WI38 (cell line): ENCODE measurements at regions not wholly inside any gene's neighbourhood (a gene's known extent, or its start where the extent isn't known, plus 50 kb on each side); places are given as distances from the start of the nearest gene placed in this dataset.
"Not testable (repeated sequence)": the region's sequence is repeated elsewhere in the genome, so short reads cannot be mapped to it uniquely, and the experiment has no call there.

Experiments
- H3K4me3 ChIP-seq: 2 replicates; pipeline ENCODE4 v1.5.1; 2011; ENCODE audit warnings: low read depth, mild to moderate bottlenecking, control low read depth, low read length
- TF ChIP-seq, protein P1 (sequence below): IDR thresholded peaks from 2 replicates; pipeline ENCODE4 v1.5.1; 2012; ENCODE audit warnings: low read depth, mild to moderate bottlenecking, control low read depth, low read length

DNA sequence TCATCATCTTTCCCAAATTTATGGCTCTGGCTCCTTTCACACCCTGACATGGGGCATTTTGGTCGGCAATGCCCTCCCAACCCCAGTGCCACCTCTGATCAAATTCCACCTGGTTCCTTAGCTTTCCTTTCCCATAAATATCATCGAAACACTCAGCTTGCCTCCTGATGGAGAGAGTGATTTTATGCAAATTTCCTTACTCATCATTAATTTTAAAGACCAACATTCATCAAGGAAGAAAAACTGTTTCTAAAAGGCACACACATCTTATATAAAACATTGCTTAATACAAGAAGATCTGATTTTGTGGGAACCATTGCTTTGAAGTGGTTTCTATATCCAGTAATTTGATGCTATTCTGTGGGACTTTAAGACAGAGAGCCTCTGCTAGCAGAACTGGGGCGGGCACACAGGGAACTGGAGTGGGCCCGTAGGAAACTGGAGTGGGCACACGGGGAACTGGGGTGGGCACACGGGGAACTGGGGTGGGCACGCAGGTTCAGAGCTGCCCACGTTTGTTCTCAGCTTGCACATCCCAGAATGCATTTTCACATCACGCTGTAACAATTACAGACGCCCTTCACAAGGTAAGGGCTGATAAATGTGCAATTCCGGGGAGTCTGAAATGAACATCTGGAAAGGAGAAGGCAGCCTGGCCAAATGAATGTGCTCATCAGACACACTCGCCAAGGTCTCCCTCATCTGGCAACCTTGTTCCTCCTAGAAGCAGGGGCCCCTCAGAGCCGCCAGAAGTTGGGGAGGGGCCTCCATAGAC, 174.2 kb downstream of the RTP5 start:
- TF ChIP-seq, protein P1, sequence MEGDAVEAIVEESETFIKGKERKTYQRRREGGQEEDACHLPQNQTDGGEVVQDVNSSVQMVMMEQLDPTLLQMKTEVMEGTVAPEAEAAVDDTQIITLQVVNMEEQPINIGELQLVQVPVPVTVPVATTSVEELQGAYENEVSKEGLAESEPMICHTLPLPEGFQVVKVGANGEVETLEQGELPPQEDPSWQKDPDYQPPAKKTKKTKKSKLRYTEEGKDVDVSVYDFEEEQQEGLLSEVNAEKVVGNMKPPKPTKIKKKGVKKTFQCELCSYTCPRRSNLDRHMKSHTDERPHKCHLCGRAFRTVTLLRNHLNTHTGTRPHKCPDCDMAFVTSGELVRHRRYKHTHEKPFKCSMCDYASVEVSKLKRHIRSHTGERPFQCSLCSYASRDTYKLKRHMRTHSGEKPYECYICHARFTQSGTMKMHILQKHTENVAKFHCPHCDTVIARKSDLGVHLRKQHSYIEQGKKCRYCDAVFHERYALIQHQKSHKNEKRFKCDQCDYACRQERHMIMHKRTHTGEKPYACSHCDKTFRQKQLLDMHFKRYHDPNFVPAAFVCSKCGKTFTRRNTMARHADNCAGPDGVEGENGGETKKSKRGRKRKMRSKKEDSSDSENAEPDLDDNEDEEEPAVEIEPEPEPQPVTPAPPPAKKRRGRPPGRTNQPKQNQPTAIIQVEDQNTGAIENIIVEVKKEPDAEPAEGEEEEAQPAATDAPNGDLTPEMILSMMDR = no peak

DNA sequence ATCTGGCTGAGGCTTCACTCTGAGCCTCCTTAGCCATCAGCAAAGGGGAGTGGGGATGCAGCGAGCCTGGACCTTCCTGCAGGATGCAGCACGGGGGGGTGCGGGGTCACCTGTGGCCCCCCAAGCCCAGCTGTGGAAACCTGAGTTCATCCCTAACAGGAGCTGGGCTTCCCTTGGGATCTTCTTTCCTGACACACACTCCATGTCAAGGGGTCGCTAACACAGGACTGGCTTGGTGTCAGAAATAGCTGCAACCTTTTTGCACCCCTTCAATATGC, 174.7 kb downstream of the RTP5 start:
- TF ChIP-seq, protein P1 = no peak
- no peak overlapping the region for H3K4me3 ChIP-seq

More for the DNA sequence above, 174.2 kb downstream of the RTP5 start:
- H3K4me3 ChIP-seq = no peak overlapping the region

DNA sequence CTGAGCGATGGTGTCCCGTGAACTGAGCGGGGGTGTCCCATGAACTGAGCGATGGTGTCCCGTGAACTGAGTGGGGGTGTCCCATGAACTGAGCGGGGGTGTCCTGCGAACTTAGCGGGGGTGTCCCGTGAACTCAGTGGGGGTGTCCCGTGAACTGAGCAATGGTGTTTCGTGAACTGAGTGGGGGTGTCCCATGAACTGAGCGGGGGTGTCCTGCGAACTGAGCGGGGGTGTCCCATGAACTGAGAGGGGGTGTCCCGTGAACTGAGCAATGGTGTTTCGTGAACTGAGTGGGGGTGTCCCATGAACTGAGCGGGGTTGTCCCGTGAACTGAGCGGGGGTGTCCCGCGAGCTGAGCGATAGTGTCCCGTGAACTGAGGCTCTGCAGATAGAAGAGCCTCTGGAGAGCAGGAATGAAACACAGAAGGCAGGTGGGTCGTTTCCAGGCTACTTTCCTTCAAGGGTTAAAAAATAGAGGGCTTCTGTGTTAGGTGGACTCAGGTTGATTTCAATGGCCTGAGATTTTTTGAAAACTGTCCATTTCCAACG, 176.1 kb downstream of the RTP5 start:
- not testable (repeated sequence) for H3K4me3 ChIP-seq

DNA sequence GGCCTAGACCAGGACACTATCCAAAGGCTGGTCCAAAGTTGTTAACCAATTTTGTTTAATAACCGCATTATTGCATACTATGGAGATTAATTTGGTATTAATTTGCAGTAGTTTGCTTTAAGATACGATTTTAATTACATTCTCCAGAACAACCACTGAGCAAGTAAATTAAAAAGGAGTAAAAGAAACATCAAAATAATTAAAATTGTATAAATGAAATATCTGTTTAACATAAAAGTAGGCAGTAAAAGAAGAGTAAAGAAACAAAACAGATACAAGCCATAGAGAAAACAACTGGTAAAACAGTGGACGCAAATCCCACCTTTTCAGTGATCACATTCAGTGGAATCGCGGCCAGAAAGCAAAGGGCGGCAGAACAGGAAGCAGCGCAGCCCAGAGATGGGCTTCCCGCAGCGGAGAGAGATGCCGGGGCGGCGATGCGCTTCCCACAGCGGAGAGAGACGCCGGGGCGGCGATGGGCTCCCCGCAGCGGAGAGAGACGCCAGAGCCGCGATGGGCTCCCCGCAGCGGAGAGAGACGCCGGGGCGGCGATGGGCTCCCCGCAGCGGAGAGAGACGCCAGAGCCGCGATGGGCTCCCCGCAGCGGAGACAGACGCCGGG, 176.8 kb downstream of the RTP5 start:
- H3K4me3 ChIP-seq = no peak overlapping the region
- TF ChIP-seq, protein P1 = no peak

DNA sequence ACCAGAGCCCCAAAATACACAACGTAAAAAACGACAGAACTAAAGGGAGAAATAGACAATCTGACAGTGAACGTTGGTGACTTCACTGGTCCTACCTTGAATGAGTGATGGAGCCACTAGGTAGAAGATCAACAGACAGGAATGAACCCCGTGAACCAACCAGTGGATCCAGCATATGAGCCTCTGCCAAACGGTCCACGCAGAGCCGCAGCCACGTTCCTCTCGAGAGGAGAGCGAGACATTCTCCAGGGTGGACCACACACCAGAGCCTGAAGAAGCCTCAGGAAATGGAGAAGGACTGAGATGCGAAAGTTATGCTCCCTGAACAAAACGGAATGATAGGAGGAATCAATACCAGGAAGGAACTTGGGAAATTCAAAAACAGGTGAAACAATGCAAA, 178.4 kb downstream of the RTP5 start:
- H3K4me3 ChIP-seq = no peak overlapping the region
- TF ChIP-seq, protein P1 = no peak

DNA sequence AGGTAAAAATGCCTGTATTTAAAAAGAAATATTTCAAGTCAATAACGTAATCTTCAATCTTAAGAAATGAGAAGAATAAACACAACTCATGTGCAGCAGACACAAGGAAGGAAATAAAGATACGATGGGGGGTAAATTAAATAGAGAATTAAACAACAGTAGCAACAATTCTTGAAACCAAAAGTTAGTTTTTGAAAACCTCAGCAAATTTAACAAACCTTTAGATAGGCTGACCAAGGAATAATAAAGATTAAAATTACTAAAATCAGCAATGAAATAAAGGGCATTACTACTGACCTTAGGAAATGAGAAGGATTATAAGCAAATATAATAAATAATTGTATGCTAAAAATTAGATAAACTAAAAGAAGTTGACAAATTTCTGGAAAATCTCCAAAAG, 178.9 kb downstream of the RTP5 start:
- TF ChIP-seq, protein P1 = no peak
- no peak overlapping the region for H3K4me3 ChIP-seq

DNA sequence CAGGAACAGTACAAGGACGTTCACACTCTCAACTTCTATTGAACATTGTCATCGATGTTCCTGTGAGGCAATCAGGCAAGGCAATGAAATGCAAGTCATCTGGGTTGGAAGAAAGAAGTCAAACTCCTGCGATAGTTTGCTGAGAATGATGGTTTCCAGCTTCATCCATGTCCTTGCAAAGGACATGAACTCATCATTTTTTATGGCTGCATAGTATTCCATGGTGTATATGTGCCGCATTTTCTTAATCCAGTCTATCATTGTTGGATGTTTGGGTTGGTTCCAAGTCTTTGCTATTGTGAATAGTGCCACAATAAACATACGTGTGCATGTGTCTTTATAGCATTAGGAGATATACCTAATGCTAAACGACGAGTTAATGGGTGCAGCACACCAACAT, 180.0 kb downstream of the RTP5 start:
- H3K4me3 ChIP-seq = not testable (repeated sequence)

DNA sequence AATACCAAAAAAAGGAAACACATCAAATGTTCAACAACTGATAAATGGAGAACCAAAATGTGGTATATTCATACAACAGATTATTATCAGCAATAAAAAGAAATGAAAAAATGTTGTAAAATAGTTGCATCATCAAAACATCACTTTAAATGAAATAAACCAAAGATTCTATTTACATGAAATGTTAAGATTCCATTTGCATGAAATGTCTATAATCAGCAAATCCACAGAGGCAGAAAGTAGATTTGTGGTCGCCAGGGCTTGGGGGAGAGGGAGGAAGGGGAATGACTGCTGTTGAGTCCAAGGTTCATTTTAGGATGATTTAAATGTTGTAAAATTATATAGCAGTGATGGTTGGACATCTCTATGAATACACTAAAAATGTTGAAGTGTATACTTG, 181.9 kb downstream of the RTP5 start:
- TF ChIP-seq, protein P1 = no peak
- no peak overlapping the region for H3K4me3 ChIP-seq
